ENCODE measurements at regions not wholly inside any gene's neighbourhood (a gene's known extent, or its start where the extent isn't known, plus 50 kb on each side); places are given as distances from the start of the nearest gene placed in this dataset.
A peak's percentile ranks its signal among the peaks of the same experiment; 100 is the strongest.

DNA sequence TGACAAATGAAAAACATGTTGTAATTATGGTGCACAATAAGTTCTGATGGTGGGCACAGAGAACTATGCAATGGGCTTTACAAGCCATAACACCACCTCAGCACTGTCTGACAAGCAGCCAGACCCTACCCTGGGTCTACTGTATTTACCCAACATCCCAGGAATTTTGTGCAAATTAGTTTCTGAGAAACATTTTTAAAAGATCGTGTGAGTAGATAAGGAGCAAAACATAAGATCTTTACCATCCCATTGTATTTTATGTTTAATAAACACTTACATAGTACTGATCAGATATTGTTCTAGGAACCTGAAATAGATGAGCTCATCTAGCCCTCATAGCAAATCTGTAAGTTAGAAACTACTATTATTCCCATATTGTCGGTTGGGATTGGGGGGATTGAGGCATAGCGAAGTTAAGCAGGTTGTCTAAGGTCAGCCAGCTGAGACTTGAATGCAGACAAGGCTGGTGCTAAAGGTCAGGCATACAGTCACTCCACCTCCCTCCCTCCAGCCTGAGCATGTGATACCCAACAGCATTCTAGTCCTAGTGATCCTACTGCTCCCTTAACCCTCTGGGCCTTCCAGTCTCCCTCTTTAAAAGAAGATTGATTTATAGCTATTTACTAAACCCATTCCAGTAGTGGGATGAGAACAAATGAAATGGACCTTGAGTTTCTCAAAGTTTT lies 67.4 kb upstream of the STAM2 start:
- DNase-seq (ENCODE audit: extremely low read depth in 1 of 4, low spot score in 3 of 4) (no peak), ATAC-seq (no peak), FAIRE-seq (no peak)
- TF ChIP-seq NR2C1 (IDR thresholded peaks at IDR 0.05) (no peak), NR2C1 (tag; IDR thresholded peaks at IDR 0.05) (no peak), SP2 (IDR thresholded peaks at IDR 0.05; ENCODE audit: extremely low read depth, low read depth, low read length, poor library complexity, severe bottlenecking) (no peak), ZBTB8A (IDR thresholded peaks at IDR 0.05; ENCODE audit: partially characterized antibody) (no peak), STAT5A (IDR thresholded peaks at IDR 0.05; ENCODE audit: borderline replicate concordance, low read length) (no peak), THRA (IDR thresholded peaks at IDR 0.05) (no peak), POLR2A (conservative IDR thresholded peaks at IDR 0.05) (no peak), RREB1 (CRISPR knock-in tag; IDR thresholded peaks at IDR 0.05) (no peak), NR2C2 (CRISPR knock-in tag; IDR thresholded peaks at IDR 0.05) (no peak), NR2C2 (tag; IDR thresholded peaks at IDR 0.05) (peak; percentile 46)
- TF ChIP-seq, protein P1, sequence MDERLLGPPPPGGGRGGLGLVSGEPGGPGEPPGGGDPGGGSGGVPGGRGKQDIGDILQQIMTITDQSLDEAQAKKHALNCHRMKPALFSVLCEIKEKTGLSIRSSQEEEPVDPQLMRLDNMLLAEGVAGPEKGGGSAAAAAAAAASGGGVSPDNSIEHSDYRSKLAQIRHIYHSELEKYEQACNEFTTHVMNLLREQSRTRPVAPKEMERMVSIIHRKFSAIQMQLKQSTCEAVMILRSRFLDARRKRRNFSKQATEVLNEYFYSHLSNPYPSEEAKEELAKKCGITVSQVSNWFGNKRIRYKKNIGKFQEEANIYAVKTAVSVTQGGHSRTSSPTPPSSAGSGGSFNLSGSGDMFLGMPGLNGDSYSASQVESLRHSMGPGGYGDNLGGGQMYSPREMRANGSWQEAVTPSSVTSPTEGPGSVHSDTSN (CRISPR knock-in tag; IDR thresholded peaks at IDR 0.05; ENCODE audit: low read depth), result no peak
- TF ChIP-seq, protein P1 (tag; conservative IDR thresholded peaks at IDR 0.05; ENCODE audit: low read depth), result 0 out of 2 replicates have a peak, but pooled peaks have one; percentile 22
- TF ChIP-seq, protein P2, sequence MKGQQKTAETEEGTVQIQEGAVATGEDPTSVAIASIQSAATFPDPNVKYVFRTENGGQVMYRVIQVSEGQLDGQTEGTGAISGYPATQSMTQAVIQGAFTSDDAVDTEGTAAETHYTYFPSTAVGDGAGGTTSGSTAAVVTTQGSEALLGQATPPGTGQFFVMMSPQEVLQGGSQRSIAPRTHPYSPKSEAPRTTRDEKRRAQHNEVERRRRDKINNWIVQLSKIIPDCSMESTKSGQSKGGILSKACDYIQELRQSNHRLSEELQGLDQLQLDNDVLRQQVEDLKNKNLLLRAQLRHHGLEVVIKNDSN (CRISPR knock-in tag; IDR thresholded peaks at IDR 0.05), result no peak
- Histone ChIP-seq H3K36me3 (ENCODE audit: control insufficient read depth, insufficient read depth, low read length) (no peaks in the 10 kb centered on the region), H3K9ac (ENCODE audit: insufficient read depth in 1 of 2, low read depth in 2 of 2, low read length in 2 of 2) (no peak overlapping the region), H2AFZ (ENCODE audit: low read depth, low read length) (no peak overlapping the region), H3K4me1 (replicated peaks in 1 of 2; ENCODE audit: control insufficient read depth in 2 of 2, insufficient read depth in 2 of 2, low read length in 2 of 2) (no peaks in the 10 kb centered on the region), H3K27ac (ENCODE audit: extremely low read depth, low read depth, low read length) (no peak overlapping the region), H3K9me1 (ENCODE audit: control insufficient read depth, insufficient read depth, low read length) (no peaks in the 10 kb centered on the region), H4K20me1 (replicated peaks; ENCODE audit: control insufficient read depth, insufficient read depth, low read length) (no peaks in the 10 kb centered on the region), H3K27me3 (ENCODE audit: control insufficient read depth in 2 of 2, insufficient read depth in 2 of 2, low read length in 2 of 2) (no peaks in the 10 kb centered on the region), H3K4me3 (no peak overlapping the region), H3K79me2 (ENCODE audit: control insufficient read depth, insufficient read depth, low read length) (no peaks in the 10 kb centered on the region), H3K9me3 (replicated peaks; ENCODE audit: control insufficient read depth, insufficient read depth, low read depth, low read length) (no peaks in the 10 kb centered on the region), H3K4me2 (ENCODE audit: insufficient read depth, low read length) (no peak overlapping the region)
- POLR2A ChIA-PET, result interaction anchor here (0.7 to 1.4 kb wide), 2 partner anchors 22 to 347 kb away, joined by 3 read pairs; no protein-coding TSS in a partner anchor
- BruUV-seq (replicated peaks), result no TSS peak
- in situ Hi-C loops (cut with MboI), result no loop called here
- 0% methylated on average over 3 of the region's 3 CpGs for WGBS (ENCODE audit: insufficient coverage, low coverage, missing lambda C conversion rate)
- CTCF ChIA-PET (ENCODE audit: low intra/inter-chr PET ratio), result no interaction called here
- intact Hi-C loops (cut with micrococcal nuclease), result no loop called here
